Effector memory CD8-positive, alpha-beta T cell (primary cell): ENCODE measurements at regions not wholly inside any gene's neighbourhood (a gene's known extent, or its start where the extent isn't known, plus 50 kb on each side); places are given as distances from the start of the nearest gene placed in this dataset.

Source experiments
- ATAC-seq: fragments of 150-1000 bp; cut with Tn5 transposase; replicated peaks from 2 replicates; pipeline ENCODE4 v1.10.0; 2021; ENCODE audit warnings: mild to moderate bottlenecking, moderate library complexity
- DNase-seq, 3 experiments: peaks; one replicate each; pipeline ENCODE4 v3.0.0; 2021
- H3K27ac Mint-ChIP-seq, 2 donors: one replicate each; pipeline ENCODE4 v1.8.0; 2022; ENCODE audit warnings: mild to moderate bottlenecking in 2 of 2, mixed read lengths in 2 of 2, moderate library complexity in 2 of 2
- H3K27me3 Mint-ChIP-seq, 2 donors: one replicate each; pipeline ENCODE4 v1.8.0; 2022; ENCODE audit warnings: mixed read lengths in 2 of 2
- H3K36me3 Mint-ChIP-seq: one replicate; pipeline ENCODE4 v1.8.0; 2022; ENCODE audit warnings: mild to moderate bottlenecking, moderate library complexity, mixed read lengths; ENCODE audit not compliant: insufficient read depth
- H3K4me1 Mint-ChIP-seq, 2 donors: one replicate each; pipeline ENCODE4 v1.8.0; 2022; ENCODE audit warnings: low read depth in 2 of 2, mixed read lengths in 2 of 2
- H3K4me3 Mint-ChIP-seq, 2 donors: one replicate each; pipeline ENCODE4 v1.8.0; 2022; ENCODE audit warnings: mild to moderate bottlenecking in 2 of 2, mixed read lengths in 2 of 2, moderate library complexity in 2 of 2
- H3K9me3 Mint-ChIP-seq, 2 donors: one replicate each; pipeline ENCODE4 v1.8.0; 2022; ENCODE audit warnings: mixed read lengths in 2 of 2

DNA sequence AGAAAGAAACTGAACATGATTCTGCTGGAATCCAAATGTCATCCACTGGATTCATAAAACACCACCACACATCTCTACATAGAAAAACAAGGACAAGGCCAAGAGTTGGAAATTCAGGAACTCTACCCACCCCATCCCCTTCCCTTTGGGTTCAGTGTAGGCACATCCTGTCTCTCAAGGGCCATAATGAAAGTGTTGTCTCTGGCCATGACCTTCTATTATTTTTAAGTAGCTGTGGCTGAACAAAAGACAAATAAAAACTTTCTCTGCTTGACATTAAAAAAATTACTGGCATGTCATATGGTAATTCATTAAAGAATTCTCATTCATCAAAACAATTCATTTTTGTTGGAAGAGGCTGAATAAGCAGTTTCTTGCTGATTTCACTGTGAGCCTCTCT is 54.9 kb upstream of the ZBTB18 start:
- Mint-ChIP-seq H3K27ac (no peak overlapping the region), H3K4me1 (no peaks in the 10 kb centered on the region), H3K36me3 (no peaks in the 10 kb centered on the region), H3K27me3 (peaks cover 19 to 28% of the 10 kb centered on the region in 2 donors), H3K4me3 (no peak overlapping the region), H3K9me3 (no peaks in the 10 kb centered on the region)
- no peak for DNase-seq
- no peak for ATAC-seq

- H3K4me3 Mint-ChIP-seq: no peak overlapping the region
- no peak overlapping the region for H3K27ac Mint-ChIP-seq
- no peaks in the 10 kb centered on the region for H3K36me3 Mint-ChIP-seq
- DNase-seq (no peak), ATAC-seq (no peak)
- no peaks in the 10 kb centered on the region for H3K4me1 Mint-ChIP-seq
- peaks cover 21 to 50% of the 10 kb centered on the region in 2 donors for H3K27me3 Mint-ChIP-seq
- peaks cover 0 to 6% of the 10 kb centered on the region in 2 donors for H3K9me3 Mint-ChIP-seq
Measured at GRCh38 chr1:243991650-243992049, 59.4 kb upstream of the ZBTB18 start.

GRCh38 chr1:243984788-243985187 is 66.3 kb upstream of the ZBTB18 start:
- ATAC-seq (no peak), DNase-seq (no peak)
- Mint-ChIP-seq H3K4me3 (no peak overlapping the region), H3K36me3 (no peaks in the 10 kb centered on the region), H3K4me1 (no peaks in the 10 kb centered on the region), H3K27ac (no peak overlapping the region), H3K9me3 (peaks cover 0 to 1% of the 10 kb centered on the region in 2 donors), H3K27me3 (peaks cover 44 to 56% of the 10 kb centered on the region in 2 donors)

- Mint-ChIP-seq H3K4me1 (no peaks in the 10 kb centered on the region), H3K4me3 (no peak overlapping the region), H3K27ac (no peak overlapping the region), H3K36me3 (peaks cover 3% of the 10 kb centered on the region), H3K27me3 (peaks cover 43 to 45% of the 10 kb centered on the region in 2 donors), H3K9me3 (no peaks in the 10 kb centered on the region)
- no peak for DNase-seq
- ATAC-seq: no peak
Measured at GRCh38 chr1:243982447-243983018, 68.5 kb upstream of the ZBTB18 start.

GRCh38 chr1:243980471-243980870 is 70.6 kb upstream of the ZBTB18 start:
- Mint-ChIP-seq H3K4me1 (no peaks in the 10 kb centered on the region), H3K36me3 (peaks cover 3% of the 10 kb centered on the region), H3K4me3 (no peak overlapping the region), H3K27me3 (peaks cover 27 to 41% of the 10 kb centered on the region in 2 donors), H3K9me3 (no peaks in the 10 kb centered on the region), H3K27ac (no peak overlapping the region)
- DNase-seq: no peak
- no peak for ATAC-seq

- H3K27ac Mint-ChIP-seq: no peak overlapping the region
- ATAC-seq: no peak
- DNase-seq: no peak
- no peaks in the 10 kb centered on the region for H3K4me1 Mint-ChIP-seq
- no peaks in the 10 kb centered on the region for H3K9me3 Mint-ChIP-seq
- H3K36me3 Mint-ChIP-seq: peaks cover 3% of the 10 kb centered on the region
- H3K4me3 Mint-ChIP-seq: no peak overlapping the region
- H3K27me3 Mint-ChIP-seq: peaks cover 25 to 41% of the 10 kb centered on the region in 2 donors
Measured at GRCh38 chr1:243980071-243980470, 71.0 kb upstream of the ZBTB18 start.

DNA sequence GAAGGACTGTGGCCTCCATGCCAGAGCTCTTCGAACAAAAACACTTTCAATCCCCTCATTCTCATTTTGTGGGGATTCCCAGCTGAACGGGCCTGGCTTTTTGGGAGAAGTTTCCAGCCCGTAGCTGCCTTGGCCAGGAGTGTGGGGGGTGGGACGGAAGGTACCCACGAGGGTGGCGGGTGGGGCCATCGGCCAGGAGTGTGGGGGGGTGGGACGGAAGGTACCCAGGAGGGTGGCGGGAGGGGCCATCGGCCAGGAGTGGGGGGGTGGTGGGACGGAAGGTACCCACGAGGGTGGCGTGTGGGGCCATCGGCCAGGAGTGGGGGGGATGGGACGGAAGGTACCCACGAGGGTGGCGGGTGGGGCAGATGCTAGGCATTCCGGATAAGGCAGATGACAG is 71.7 kb upstream of the ZBTB18 start:
- Mint-ChIP-seq H3K4me3 (no peak overlapping the region), H3K27ac (no peak overlapping the region), H3K4me1 (no peaks in the 10 kb centered on the region), H3K36me3 (peaks cover 3% of the 10 kb centered on the region), H3K27me3 (peaks cover 25 to 41% of the 10 kb centered on the region in 2 donors), H3K9me3 (no peaks in the 10 kb centered on the region)
- no peak for ATAC-seq
- no peak for DNase-seq

GRCh38 chr1:243977094-243977493 is 74.0 kb upstream of the ZBTB18 start:
- Mint-ChIP-seq H3K27ac (no peak overlapping the region), H3K36me3 (peaks cover 3% of the 10 kb centered on the region), H3K27me3 (peaks cover 31 to 35% of the 10 kb centered on the region in 2 donors), H3K4me1 (no peaks in the 10 kb centered on the region), H3K9me3 (no peaks in the 10 kb centered on the region), H3K4me3 (no peak overlapping the region)
- ATAC-seq: no peak
- DNase-seq: no peak

- DNase-seq: no peak
- Mint-ChIP-seq H3K36me3 (peaks cover 3% of the 10 kb centered on the region), H3K4me3 (no peak overlapping the region), H3K27me3 (peaks cover 48 to 50% of the 10 kb centered on the region in 2 donors), H3K4me1 (no peaks in the 10 kb centered on the region), H3K27ac (no peak overlapping the region), H3K9me3 (no peaks in the 10 kb centered on the region)
- ATAC-seq: no peak
Measured at GRCh38 chr1:243974451-243975292, 76.4 kb upstream of the ZBTB18 start.

- Mint-ChIP-seq H3K4me1 (no peaks in the 10 kb centered on the region), H3K36me3 (no peaks in the 10 kb centered on the region), H3K9me3 (no peaks in the 10 kb centered on the region), H3K27ac (no peak overlapping the region), H3K27me3 (peaks cover 50% of the 10 kb centered on the region in 2 donors), H3K4me3 (no peak overlapping the region)
- ATAC-seq (no peak), DNase-seq (no peak)
Measured at GRCh38 chr1:243973169-243973568, 77.9 kb upstream of the ZBTB18 start.

GRCh38 chr1:243970077-243970476 is 81.0 kb upstream of the ZBTB18 start:
- Mint-ChIP-seq H3K36me3 (no peaks in the 10 kb centered on the region), H3K4me3 (no peak overlapping the region), H3K9me3 (no peaks in the 10 kb centered on the region), H3K27me3 (peaks cover 40 to 55% of the 10 kb centered on the region in 2 donors), H3K27ac (no peak overlapping the region), H3K4me1 (no peaks in the 10 kb centered on the region)
- ATAC-seq: no peak
- DNase-seq: no peak

- no peaks in the 10 kb centered on the region for H3K4me1 Mint-ChIP-seq
- no peak overlapping the region for H3K4me3 Mint-ChIP-seq
- no peak for DNase-seq
- no peak overlapping the region for H3K27ac Mint-ChIP-seq
- H3K9me3 Mint-ChIP-seq: no peaks in the 10 kb centered on the region
- peaks cover 35 to 38% of the 10 kb centered on the region in 2 donors for H3K27me3 Mint-ChIP-seq
- no peaks in the 10 kb centered on the region for H3K36me3 Mint-ChIP-seq
- ATAC-seq: no peak
Measured at GRCh38 chr1:243968413-243968812, 82.7 kb upstream of the ZBTB18 start.

DNA sequence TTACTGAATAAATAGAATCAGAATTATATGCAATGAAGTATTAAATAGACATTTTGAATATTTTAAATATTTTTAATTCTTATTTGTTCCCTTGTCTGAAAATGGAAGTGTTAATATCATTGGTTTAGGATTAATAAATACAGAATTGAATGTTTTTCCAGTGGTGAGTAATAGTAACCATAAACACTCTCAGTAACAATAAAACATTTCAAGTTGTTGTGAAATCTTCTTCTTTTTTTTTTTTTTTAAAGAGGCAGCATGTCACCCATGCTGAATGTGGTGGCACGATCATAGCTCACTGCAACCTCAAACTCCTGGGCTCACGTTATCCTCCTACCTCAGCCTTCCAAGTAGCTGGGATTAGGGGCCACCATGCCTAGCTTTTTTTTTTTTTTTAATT is 86.2 kb upstream of the ZBTB18 start:
- H3K27ac Mint-ChIP-seq: no peak overlapping the region
- DNase-seq (no peak), ATAC-seq (no peak)
- H3K9me3 Mint-ChIP-seq: no peaks in the 10 kb centered on the region
- peaks cover 10 to 24% of the 10 kb centered on the region in 2 donors for H3K27me3 Mint-ChIP-seq
- no peaks in the 10 kb centered on the region for H3K36me3 Mint-ChIP-seq
- no peak overlapping the region for H3K4me3 Mint-ChIP-seq
- no peaks in the 10 kb centered on the region for H3K4me1 Mint-ChIP-seq

- no peaks in the 10 kb centered on the region for H3K4me1 Mint-ChIP-seq
Measured at GRCh38 chr1:243963571-243963970, 87.5 kb upstream of the ZBTB18 start.

More at GRCh38 chr1:243963571-243963970, 87.5 kb upstream of the ZBTB18 start:
- DNase-seq (no peak), ATAC-seq (no peak)
- no peaks in the 10 kb centered on the region for H3K9me3 Mint-ChIP-seq
- peaks cover 24 to 36% of the 10 kb centered on the region in 2 donors for H3K27me3 Mint-ChIP-seq
- H3K36me3 Mint-ChIP-seq: no peaks in the 10 kb centered on the region
- H3K27ac Mint-ChIP-seq: no peak overlapping the region
- no peak overlapping the region for H3K4me3 Mint-ChIP-seq
